Ovary (tissue), 7 donors: ENCODE measurements at regions not wholly inside any gene's neighbourhood (a gene's known extent, or its start where the extent isn't known, plus 50 kb on each side); places are given as distances from the start of the nearest gene placed in this dataset.

Experiments
- DNase-seq, 5 donors: peaks; one replicate each; pipeline ENCODE4 v3.0.0-alpha.2; 2019 to 2020
- H3K27ac ChIP-seq, 2 donors: fragments of 200-600 bp; one replicate each; pipeline versions ENCODE4 v1.5.1 to v1.8.0; 2019 to 2022
- H3K27me3 ChIP-seq: fragments of 200-600 bp; one replicate; pipeline ENCODE4 v1.8.0; 2022
- H3K36me3 ChIP-seq: fragments of 200-600 bp; sonication (generic); one replicate; pipeline ENCODE4 v1.5.1; 2019
- H3K4me1 ChIP-seq: one replicate; pipeline ENCODE4 v1.8.1; 2013; ENCODE audit warnings: mild to moderate bottlenecking, moderate library complexity; ENCODE audit not compliant: insufficient read depth
- H3K4me3 ChIP-seq: fragments of 200-600 bp; sonication (generic); one replicate; pipeline ENCODE4 v1.5.1; 2017
- H3K9me3 ChIP-seq, 2 donors: fragments of 200-600 bp in 1 of 2; sonication (generic) in 1 of 2; one replicate each; pipeline versions ENCODE4 v1.5.1 to v1.8.1; 2013 to 2019; ENCODE audit warnings: mild to moderate bottlenecking in 1 of 2, moderate library complexity in 1 of 2
- EP300 ChIP-seq: sonication (generic); formaldehyde crosslinking; IDR thresholded peaks from one replicate; pipeline ENCODE4 v1.6.1; 2017; ENCODE audit warnings: antibody characterized with exemption
- POLR2A ChIP-seq: fragments of 450-650 bp; IDR thresholded peaks from one replicate; pipeline ENCODE4 v1.6.1; 2017; ENCODE audit warnings: antibody characterized with exemption, mild to moderate bottlenecking, moderate library complexity
- WGBS, 3 donors: extraction: QIAGEN DNeasy Blood & Tissue Kit in 1 of 3; methylation state at CpG; one replicate each; pipeline versions ENCODE4 v1.1.5 to v1.1.7; 2013 to 2017; 5-methylcytosine and 5-hydroxymethylcytosine counted together
- intact Hi-C, 4 donors: fragments of 100-400 bp; cut with DNase I; formaldehyde crosslinking; loops; one replicate each; pipeline versions ENCODE4 v1.11.0 to v1.15.1; 2022 to 2023
- TF ChIP-seq, protein P1 (sequence below), 3 donors: fragments of 450-650 bp in 2 of 3; fragments of 200-600 bp in 1 of 3; IDR thresholded peaks; one replicate each; pipeline versions ENCODE4 v1.5.1 to v1.8.0; 2016 to 2022; ENCODE audit warnings: antibody characterized with exemption in 3 of 3, mild to moderate bottlenecking in 1 of 3
- donor health status: DM: no; HTN: no; CAD: no; lungs with moderate emphysema.
- donor health status: DM: no; HTN: no; CAD: no.
- donor health status: Bipolar disorder and iron deficiency.
- donor health status: DM: no; HTN: no; CAD: no.
- donor health status: DM: yes; HTN: yes; CAD: no.

DNA sequence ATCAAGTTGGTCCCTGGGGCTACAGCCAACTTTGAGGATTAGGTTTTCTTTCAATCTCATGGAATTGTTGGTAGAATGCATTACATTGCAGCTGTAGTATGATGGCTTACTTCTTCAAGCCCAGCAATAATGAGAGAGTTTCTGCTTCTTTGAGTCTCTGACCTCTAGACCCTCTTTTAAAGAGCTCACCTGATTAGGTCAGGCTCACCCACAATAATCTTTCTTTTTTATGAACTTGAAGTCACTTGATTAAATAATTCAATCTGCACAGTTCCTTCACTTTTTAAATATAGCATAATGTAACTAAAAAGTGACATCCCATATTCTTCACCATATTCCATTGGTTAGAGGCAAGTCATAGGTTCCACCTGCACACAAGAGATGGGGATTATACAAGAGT, 547.5 kb upstream of the CT83 start:
- Histone ChIP-seq H3K27me3 (no peaks in the 10 kb centered on the region), H3K36me3 (no peaks in the 10 kb centered on the region), H3K4me3 (no peak overlapping the region), H3K9me3 (no peaks in the 10 kb centered on the region), H3K27ac (no peak overlapping the region), H3K4me1 (no peaks in the 10 kb centered on the region)
- DNase-seq: no peak
- intact Hi-C loops: no loop called here
- TF ChIP-seq EP300: no peak

DNA sequence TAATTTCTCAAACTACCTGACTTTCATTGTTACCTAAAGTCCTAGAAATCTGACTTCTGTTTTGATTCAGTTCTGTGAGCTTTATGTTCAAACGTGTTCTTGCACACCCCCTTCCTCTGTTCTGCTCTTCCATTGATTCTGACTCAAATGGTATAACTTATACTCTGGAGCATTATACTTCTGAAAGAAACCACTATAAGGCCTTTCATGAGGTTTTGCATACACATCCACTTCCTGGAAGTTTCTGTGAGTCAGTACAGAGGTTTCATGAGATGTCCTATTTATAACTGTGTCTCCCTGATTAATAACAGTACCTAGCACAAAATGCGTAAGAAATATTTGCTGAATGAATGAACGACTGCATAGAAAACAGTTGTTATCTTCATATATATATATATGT, 540.2 kb upstream of the CT83 start:
- H3K9me3 ChIP-seq: no peaks in the 10 kb centered on the region
- no peak overlapping the region for H3K4me3 ChIP-seq
- 39 to 47% (median 42%) methylated on average over 3 of the region's 3 CpGs for WGBS, 3 donors

DNA sequence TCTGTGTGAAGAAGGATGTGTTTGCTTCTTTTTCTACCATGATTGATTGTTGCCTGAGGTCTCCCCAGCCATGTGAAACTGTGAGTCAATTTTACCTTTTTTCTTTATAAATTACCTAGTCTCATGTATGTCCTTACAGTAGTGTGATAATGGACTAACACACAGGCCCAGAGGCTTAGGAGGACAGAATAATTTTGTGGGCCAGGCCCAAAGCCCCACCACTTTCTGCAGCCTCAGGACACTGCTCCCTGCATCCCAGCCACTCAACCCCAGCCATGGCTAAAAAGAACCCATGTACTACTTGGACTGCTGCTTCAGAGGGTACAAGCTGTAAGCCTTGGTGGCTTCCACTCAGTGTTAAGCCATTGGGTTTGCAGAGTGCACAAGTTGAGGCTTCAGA, 512.7 kb upstream of the CT83 start:
- Histone ChIP-seq H3K4me1 (no peaks in the 10 kb centered on the region), H3K9me3 (no peaks in the 10 kb centered on the region), H3K4me3 (no peak overlapping the region), H3K27me3 (no peaks in the 10 kb centered on the region), H3K27ac (no peak overlapping the region), H3K36me3 (no peaks in the 10 kb centered on the region)
- intact Hi-C loops: no loop called here
- TF ChIP-seq POLR2A (no peak), EP300 (no peak)
- TF ChIP-seq, protein P1, sequence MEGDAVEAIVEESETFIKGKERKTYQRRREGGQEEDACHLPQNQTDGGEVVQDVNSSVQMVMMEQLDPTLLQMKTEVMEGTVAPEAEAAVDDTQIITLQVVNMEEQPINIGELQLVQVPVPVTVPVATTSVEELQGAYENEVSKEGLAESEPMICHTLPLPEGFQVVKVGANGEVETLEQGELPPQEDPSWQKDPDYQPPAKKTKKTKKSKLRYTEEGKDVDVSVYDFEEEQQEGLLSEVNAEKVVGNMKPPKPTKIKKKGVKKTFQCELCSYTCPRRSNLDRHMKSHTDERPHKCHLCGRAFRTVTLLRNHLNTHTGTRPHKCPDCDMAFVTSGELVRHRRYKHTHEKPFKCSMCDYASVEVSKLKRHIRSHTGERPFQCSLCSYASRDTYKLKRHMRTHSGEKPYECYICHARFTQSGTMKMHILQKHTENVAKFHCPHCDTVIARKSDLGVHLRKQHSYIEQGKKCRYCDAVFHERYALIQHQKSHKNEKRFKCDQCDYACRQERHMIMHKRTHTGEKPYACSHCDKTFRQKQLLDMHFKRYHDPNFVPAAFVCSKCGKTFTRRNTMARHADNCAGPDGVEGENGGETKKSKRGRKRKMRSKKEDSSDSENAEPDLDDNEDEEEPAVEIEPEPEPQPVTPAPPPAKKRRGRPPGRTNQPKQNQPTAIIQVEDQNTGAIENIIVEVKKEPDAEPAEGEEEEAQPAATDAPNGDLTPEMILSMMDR (IDR thresholded peaks at IDR 0.05): no peak
- no peak for DNase-seq

More for the DNA sequence above, 540.2 kb upstream of the CT83 start:
- TF ChIP-seq POLR2A (no peak), EP300 (no peak)
- TF ChIP-seq, protein P1 (IDR thresholded peaks at IDR 0.05): no peak
- no peak overlapping the region for H3K27ac ChIP-seq
- H3K36me3 ChIP-seq: no peaks in the 10 kb centered on the region
- no peaks in the 10 kb centered on the region for H3K4me1 ChIP-seq
- DNase-seq: no peak
- H3K27me3 ChIP-seq: no peaks in the 10 kb centered on the region
- intact Hi-C loops: no loop called here

DNA sequence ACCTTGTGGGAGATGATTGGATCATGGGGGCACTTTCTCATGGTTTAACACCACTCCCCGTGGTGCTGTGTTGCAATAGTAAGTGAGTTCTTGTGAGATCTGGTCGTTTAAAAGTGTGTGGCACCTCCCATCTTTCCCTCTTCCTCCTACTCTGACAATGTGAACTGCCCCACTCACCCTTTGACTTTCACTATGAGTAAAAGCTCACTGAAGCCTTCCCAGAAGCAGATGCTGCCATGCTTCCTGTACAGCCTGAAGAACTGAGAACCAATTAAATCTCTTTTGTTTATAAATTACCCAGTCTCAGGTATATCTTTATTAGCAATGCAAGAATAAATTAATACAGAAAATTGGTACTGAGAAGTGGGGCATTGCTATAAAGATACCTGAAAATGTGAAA, 509.6 kb upstream of the CT83 start:
- 27 to 51% (median 40%) methylated on average over 2 of the region's 2 CpGs for WGBS, 3 donors

DNA sequence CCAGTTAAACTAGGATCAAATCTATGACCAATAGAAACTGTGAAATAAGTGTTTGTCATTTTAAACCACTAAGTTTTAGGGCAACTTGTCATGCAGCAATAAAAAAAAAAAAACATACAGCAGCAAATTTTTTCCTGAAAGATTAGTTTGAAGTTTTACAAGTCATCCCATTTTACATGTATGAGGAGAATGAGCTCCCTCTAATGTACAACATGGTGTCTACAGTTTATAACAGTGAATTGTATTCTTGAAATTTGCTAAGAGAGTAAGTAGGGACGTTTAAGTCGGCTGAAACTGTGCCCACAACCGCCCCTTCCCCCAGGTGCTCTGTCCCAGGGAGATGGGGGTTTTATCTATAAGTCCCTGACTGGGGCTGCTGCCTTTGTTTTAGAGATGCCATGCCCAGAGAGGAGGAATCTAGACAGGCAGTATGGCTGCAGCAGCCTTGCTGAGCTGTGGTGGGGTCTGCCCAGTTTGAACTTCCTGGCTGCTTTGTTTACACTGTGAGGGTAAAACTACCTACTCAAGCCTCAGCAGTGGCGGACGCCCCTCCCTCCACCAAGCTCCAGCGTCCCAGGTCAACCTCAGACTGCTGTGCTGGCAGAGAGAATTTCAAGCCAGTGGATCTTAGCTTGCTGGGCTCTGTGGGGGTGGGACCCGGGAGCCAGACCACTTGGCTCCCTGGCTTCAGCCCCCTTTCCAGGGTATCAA, 499.3 kb upstream of the CT83 start:
- Histone ChIP-seq H3K9me3 (no peaks in the 10 kb centered on the region), H3K36me3 (no peaks in the 10 kb centered on the region), H3K27ac (no peak overlapping the region), H3K27me3 (no peaks in the 10 kb centered on the region), H3K4me3 (no peak overlapping the region), H3K4me1 (no peaks in the 10 kb centered on the region)
- intact Hi-C loops: no loop called here
- WGBS, 3 donors: 18 to 38% (median 23%) methylated on average over 7 of the region's 7 CpGs
- no peak for DNase-seq
- TF ChIP-seq, protein P1 (IDR thresholded peaks at IDR 0.05): no peak
- TF ChIP-seq POLR2A (no peak), EP300 (no peak)

More for the DNA sequence above, 509.6 kb upstream of the CT83 start:
- H3K27me3 ChIP-seq: no peaks in the 10 kb centered on the region
- no peaks in the 10 kb centered on the region for H3K36me3 ChIP-seq
- H3K4me3 ChIP-seq: no peak overlapping the region
- H3K27ac ChIP-seq: no peak overlapping the region
- H3K4me1 ChIP-seq: no peaks in the 10 kb centered on the region
- intact Hi-C loops: no loop called here
- TF ChIP-seq, protein P1 (IDR thresholded peaks at IDR 0.05): no peak
- TF ChIP-seq EP300: no peak
- no peak for TF ChIP-seq POLR2A
- H3K9me3 ChIP-seq: no peaks in the 10 kb centered on the region
- no peak for DNase-seq
